CD4-positive, alpha-beta T cell treated with Interleukin-17A for 1 hour (primary cell): ENCODE measurements at regions not wholly inside any gene's neighbourhood (a gene's known extent, or its start where the extent isn't known, plus 50 kb on each side); places are given as distances from the start of the nearest gene placed in this dataset.

Source experiments
- DNase-seq: peaks from one replicate; pipeline ENCODE4 v3.0.0-alpha.2; 2020

GRCh38 chr2:123085484-123085883 is 939.6 kb upstream of the CNTNAP5 start:
- no peak for DNase-seq

DNA sequence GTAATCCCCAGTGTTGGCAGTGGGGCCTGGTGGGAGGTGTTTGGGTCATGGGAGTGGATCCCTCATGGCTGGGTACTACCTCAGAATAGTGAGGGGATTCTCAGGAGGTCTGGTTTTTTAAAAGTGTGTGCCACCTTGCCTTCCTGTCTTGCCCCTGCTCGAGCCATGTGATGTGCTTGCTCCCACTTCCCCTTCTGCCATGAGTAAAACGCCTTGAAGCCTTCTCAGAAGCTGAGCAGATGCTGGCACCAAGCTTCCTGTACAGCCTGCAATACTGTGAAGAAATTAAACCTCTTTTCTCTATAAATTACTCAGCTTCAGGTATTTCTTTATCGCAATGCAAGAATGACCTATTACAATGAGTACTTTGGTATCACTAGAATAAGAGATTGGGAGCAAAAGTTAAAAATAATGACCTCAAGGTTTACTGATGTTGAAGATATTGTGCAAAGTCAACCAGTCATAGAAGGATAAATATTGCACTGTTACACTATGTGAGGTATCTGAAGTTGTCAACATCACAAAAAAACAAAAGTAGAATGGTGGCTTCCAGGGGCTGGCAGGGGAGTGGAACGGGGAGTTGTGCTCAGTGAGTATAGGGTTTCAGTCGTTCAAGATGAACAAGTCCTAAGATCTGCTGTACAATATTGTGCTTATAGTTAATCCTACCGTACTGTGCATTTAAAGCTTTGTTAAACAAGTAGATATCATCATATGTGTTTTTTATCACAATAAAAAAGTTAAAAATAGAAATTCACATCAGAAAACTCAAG is 938.3 kb upstream of the CNTNAP5 start:
- no peak for DNase-seq

DNA sequence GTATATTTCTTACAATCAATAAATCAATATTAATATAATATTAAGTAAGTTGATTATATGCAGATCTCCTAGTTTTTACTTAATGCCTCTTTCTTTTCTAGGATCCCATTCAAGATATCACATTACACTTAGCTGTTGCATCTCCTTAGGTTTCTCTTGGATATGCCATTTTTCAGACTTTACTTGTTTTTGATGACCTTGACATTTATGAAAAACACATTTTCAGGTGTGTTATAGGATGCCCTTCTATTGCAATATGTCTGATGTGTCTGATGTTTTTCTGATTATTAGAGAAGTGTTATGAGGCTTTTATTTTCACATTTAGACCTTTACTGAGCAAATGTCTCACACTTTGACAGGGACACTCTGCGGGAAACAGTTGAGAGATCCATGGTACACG is 933.6 kb upstream of the CNTNAP5 start:
- no peak for DNase-seq

DNA sequence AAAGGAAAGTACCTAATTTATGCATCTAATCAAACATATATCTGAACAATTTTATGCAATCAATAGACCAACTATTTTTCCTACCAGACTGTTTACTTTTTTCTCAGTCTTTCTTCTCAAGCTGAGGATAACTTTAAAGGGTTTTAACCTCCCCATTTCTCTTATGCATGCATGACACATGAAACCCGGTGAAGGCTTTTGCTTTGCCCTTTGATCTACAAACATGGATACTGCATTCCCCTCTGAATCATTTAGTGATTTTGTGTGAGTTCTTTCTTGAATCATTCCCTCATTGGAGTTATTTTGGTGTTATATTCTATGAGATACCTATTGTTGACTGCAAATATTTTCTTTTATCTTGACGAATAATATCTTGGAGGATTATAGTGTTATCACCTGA is 931.9 kb upstream of the CNTNAP5 start:
- no peak for DNase-seq

- DNase-seq = no peak
Measured at GRCh38 chr2:123095219-123095835, 929.8 kb upstream of the CNTNAP5 start.

- no peak for DNase-seq
Measured at GRCh38 chr2:123098619-123099018, 926.5 kb upstream of the CNTNAP5 start.

DNA sequence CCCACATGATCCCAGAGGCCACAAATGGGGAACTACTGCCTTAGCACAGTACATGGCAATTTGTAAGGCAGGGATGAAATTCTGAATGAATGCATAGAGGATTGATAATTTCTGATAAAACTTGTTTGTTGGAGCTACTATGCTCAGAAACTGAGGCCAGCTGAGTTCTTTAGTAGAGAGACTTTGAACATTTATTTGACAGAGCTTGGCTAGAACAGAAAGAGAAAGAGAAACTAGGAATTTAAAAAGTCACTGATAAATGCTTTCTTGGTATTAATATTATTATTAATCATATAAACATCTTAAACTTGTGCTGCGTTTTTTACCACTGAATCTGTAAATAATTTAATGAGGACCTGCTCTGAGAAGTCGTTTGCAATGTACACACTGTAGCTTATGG is 923.7 kb upstream of the CNTNAP5 start:
- DNase-seq = no peak

DNA sequence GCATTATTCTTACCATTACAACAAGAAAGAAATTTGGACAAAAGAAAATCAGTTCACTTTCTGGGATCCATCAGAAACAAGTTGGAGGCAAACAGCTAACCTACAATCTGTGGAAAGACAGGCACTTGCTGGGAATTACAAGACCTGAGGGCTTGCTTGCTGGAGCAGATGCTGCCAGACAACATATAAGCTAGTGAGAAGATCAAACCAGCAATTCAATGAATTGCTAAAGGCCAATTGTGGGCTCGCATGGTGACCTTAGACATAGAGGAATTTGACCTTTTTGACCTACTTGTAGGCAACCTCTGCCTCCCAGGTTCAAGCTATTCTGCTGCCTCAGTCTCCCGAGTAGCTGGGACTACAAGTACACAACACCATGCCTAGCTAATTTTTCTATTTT is 921.2 kb upstream of the CNTNAP5 start:
- DNase-seq = no peak

DNA sequence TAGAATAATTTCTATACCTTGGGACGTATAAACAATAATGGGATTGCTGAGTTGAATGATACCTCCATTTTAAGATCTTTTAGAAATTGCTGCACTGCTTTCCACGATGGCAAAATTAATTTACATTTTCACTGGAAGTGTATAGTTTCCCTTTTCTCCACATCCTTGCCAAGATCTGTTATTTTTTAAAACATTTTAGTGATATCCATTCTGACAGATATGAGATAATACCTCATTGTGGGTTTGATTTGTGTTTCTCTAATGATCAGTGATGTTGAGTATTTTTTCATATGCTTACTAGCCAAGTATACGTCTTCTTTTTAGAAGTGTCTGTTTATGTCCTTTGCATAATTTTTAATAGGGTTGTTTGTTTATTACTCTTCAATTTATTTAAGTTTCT is 908.5 kb upstream of the CNTNAP5 start:
- DNase-seq = no peak

DNA sequence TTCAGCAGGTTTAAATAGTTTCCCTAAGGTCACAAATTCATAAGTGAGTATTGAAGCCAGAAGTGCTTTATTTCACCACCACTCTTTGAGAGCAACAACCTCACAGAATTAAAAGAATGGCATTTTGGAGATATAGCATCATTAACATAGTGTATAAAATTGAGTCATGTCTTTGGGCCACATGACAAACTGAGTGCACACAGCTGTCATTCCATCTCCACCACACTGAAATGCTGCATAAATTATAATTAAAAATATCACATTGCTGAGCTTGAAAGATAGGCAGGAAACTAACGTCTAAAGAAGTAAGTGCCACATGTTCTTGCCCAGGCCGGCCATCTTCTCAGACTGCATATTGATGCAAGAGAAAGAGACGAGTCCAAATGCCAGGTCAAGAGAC is 897.9 kb upstream of the CNTNAP5 start:
- DNase-seq = no peak

- DNase-seq = no peak
Measured at GRCh38 chr2:123128951-123129350, 896.1 kb upstream of the CNTNAP5 start.

DNA sequence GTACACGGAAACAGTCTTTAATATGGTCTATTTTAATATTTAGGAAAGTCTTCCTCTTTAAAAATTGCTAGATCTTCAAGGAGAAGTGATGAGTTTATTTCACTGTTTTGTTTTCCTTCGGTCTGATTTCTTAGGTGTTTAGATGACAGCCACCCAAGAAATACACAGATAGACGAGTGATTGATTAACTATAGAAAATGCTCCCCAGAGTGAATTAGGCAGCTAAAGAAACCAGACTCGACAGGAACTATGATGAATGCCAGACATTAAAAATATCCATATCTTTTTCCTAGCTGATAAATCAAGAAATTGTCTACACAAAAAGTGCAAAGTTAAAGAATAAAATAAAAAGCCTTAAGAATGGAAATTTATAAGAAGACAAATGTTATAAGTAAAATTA is 888.7 kb upstream of the CNTNAP5 start:
- DNase-seq = no peak

DNA sequence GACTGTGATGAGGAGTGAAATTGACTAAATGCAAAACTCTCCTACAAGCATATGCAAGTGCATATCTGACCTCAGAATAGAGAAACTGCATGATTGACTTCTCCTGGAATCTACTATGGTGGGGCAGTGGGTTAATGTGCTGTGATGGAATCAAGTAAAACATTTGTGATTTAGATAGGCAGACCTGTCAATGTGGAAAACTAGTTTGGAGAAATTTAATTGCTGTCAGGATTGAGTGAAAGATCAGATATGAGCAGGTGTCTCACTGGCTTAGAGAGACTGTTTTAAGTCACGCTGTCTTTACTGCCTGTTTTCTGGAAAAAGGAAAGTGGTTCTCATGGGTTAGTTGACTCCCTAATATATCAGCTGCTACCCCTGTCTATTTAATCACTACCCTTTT is 881.0 kb upstream of the CNTNAP5 start:
- no peak for DNase-seq

- DNase-seq = no peak
Measured at GRCh38 chr2:123153041-123153440, 872.0 kb upstream of the CNTNAP5 start.

GRCh38 chr2:123154195-123154594 is 870.9 kb upstream of the CNTNAP5 start:
- DNase-seq = no peak

DNA sequence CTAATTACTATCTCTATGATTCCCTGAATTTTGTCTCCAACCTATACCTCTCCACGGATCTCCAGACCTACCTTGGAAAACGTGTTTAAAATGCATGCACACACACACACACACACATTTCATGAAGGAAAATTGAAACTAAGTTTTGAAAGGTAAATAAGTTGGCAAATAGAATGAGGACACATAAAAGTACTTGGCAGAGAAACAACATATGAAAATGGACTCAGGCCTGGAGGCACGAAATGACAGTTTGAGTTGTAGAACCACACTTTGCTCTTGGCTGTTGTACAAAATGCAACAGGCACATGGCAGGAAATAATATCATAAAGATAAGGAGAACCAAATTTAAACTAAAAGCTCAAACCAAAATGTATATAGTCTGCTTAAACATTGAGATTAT is 868.1 kb upstream of the CNTNAP5 start:
- no peak for DNase-seq

- no peak for DNase-seq
Measured at GRCh38 chr2:123162400-123163016, 862.6 kb upstream of the CNTNAP5 start.

- DNase-seq = no peak
Measured at GRCh38 chr2:123163398-123163797, 861.7 kb upstream of the CNTNAP5 start.

DNA sequence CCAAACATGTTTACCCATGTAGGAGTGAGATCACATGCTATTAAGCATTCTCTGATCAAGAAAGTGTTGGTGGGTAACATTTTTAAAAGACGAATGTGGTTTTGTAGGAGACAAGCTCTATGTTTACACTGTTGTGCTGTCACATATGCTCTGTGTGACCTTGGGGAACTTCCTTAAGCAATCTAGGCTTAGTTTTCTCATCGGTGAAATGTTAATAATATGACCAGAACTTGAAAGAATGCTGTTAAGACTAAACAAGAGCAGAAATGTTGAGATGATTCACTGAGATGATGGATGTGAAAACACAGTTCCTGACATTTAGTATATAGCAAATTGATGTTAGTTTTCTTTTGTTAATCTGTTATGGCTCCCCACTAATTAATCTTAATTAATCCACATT is 860.9 kb upstream of the CNTNAP5 start:
- no peak for DNase-seq

- no peak for DNase-seq
Measured at GRCh38 chr2:123165616-123166015, 859.5 kb upstream of the CNTNAP5 start.

DNA sequence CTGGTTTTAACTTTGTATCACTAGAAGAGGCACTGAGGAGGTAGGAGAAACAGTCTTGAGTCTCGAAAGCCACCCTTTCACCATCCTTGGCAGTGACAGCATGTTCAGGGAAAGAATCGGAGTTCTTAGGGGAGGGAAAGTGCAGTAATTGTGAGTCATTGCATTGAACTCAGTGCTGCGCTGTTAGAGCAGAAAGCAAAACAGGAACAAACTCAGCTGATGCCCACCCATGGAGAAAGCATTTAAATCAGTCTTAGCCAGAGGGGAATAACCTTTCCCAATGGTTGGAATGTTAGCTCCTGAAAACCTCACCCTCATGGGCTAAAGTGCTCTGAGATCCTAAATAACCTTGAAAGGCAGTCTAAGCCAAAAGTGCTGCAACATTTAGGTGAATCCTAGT is 845.6 kb upstream of the CNTNAP5 start:
- no peak for DNase-seq

DNA sequence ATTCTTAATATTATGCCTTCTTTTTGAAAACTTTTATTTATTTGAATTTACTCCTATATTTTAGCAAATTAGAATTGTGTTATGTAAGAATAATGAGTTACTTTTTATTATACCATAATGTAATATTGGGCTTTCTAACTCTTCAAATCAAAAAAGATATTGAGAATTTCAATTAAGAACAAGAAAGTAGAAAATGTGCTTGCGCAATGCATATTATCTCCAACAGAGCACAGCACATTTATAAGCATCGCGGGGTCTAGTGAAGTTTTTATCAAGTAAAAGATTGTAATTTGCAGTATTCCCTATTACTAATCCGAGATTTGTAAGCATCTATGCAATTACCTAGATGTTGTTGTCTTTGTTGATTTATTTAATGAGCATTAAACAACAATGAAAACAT is 829.1 kb upstream of the CNTNAP5 start:
- DNase-seq = no peak

DNA sequence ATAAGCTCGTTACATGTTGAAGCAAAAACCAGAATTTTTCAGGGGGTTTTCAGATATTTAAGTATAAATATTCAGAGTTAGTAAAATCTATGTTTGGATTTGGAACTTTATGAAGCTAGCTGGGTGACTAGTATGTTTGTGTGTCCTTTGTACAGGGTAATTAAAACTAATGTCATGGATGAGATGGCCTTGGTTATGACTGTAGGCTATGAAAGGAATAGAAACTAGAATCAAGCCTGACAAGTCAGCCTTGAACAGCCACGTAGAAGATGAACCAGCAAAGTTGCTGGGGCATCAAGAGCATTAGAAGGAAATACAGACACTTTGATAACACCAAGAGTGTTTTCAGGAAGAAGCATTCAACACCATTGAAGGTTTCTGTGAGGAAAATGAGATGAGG is 825.1 kb upstream of the CNTNAP5 start:
- DNase-seq = no peak

DNA sequence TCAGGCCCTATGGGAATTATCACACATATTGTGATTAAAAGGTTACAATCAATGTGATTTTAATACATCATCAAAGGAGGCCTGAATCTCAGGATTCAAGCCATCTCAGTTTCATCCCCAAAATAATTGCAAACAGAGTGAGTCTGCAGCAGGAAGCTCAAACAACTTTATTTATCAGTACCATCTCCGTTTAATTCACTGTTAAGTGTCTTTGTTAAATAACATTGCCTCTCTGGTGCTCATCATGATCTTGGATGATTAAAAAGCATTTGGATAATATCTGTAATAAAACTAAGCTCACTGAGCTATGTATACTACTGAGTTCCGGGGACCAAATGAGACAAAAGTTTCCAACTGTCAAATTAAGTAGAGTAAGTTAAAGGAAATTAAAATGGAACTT is 817.8 kb upstream of the CNTNAP5 start:
- no peak for DNase-seq

GRCh38 chr2:123209202-123209601 is 815.9 kb upstream of the CNTNAP5 start:
- no peak for DNase-seq
